ENCODE measurements at regions not wholly inside any gene's neighbourhood (a gene's known extent, or its start where the extent isn't known, plus 50 kb on each side); places are given as distances from the start of the nearest gene placed in this dataset.

- TF ChIP-seq RARB (CRISPR knock-in tag; IDR thresholded peaks at IDR 0.05), result no peak
- no peak for TF ChIP-seq BACH2 (CRISPR knock-in tag; IDR thresholded peaks at IDR 0.05; ENCODE audit: borderline replicate concordance)
- TF ChIP-seq ZC3H10 (CRISPR knock-in tag; IDR thresholded peaks at IDR 0.05), result no peak
- TF ChIP-seq TSHZ2 (CRISPR knock-in tag; IDR thresholded peaks at IDR 0.05), result no peak
- TF ChIP-seq SNAI2 (CRISPR knock-in tag; IDR thresholded peaks at IDR 0.05), result no peak
- no peak for TF ChIP-seq ZFP30 (CRISPR knock-in tag; IDR thresholded peaks at IDR 0.05)
- TF ChIP-seq TOX (CRISPR knock-in tag; IDR thresholded peaks at IDR 0.05; ENCODE audit: borderline replicate concordance), result no peak
- no peak for TF ChIP-seq OSR1 (CRISPR knock-in tag; IDR thresholded peaks at IDR 0.05)
- no peak for TF ChIP-seq POU6F1 (CRISPR knock-in tag; IDR thresholded peaks at IDR 0.05; ENCODE audit: borderline replicate concordance, low read depth)
- no peak for TF ChIP-seq PATZ1 (CRISPR knock-in tag; IDR thresholded peaks at IDR 0.05; ENCODE audit: borderline replicate concordance)
- no peak for TF ChIP-seq CSRNP3 (CRISPR knock-in tag; IDR thresholded peaks at IDR 0.05)
- ATAC-seq, result no peak
Measured at GRCh38 chr15:39362821-39363561, 217.9 kb upstream of the THBS1 start.

GRCh38 chr15:39363761-39364586 lies 216.9 kb upstream of the THBS1 start:
- no peak for ATAC-seq
- TF ChIP-seq ESRRG (CRISPR knock-in tag; IDR thresholded peaks at IDR 0.05), result no peak
- TF ChIP-seq TCF4 (CRISPR knock-in tag; IDR thresholded peaks at IDR 0.05; ENCODE audit: borderline replicate concordance), result no peak
- TF ChIP-seq PPARA (CRISPR knock-in tag; IDR thresholded peaks at IDR 0.05; ENCODE audit: borderline replicate concordance), result no peak
- TF ChIP-seq ZNF565 (CRISPR knock-in tag; conservative IDR thresholded peaks at IDR 0.05; ENCODE audit: low read depth), result no peak
- TF ChIP-seq ZFP30 (CRISPR knock-in tag; IDR thresholded peaks at IDR 0.05), result no peak
- no peak for TF ChIP-seq CSRNP3 (CRISPR knock-in tag; IDR thresholded peaks at IDR 0.05)
- TF ChIP-seq BACH2 (CRISPR knock-in tag; IDR thresholded peaks at IDR 0.05; ENCODE audit: borderline replicate concordance), result no peak
- TF ChIP-seq GLIS3 (CRISPR knock-in tag; IDR thresholded peaks at IDR 0.05), result no peak
- no peak for TF ChIP-seq ZNF8 (CRISPR knock-in tag; IDR thresholded peaks at IDR 0.05)
- no peak for TF ChIP-seq CSDC2 (CRISPR knock-in tag; IDR thresholded peaks at IDR 0.05)
- TF ChIP-seq ZNF70 (CRISPR knock-in tag; IDR thresholded peaks at IDR 0.05), result no peak

GRCh38 chr15:39364721-39365120 lies 216.2 kb upstream of the THBS1 start:
- no peak for ATAC-seq
- no peak for TF ChIP-seq PPARA (CRISPR knock-in tag; IDR thresholded peaks at IDR 0.05; ENCODE audit: borderline replicate concordance)
- no peak for TF ChIP-seq ESRRG (CRISPR knock-in tag; IDR thresholded peaks at IDR 0.05)
- no peak for TF ChIP-seq POU6F1 (CRISPR knock-in tag; IDR thresholded peaks at IDR 0.05; ENCODE audit: borderline replicate concordance, low read depth)
- no peak for TF ChIP-seq CSRNP3 (CRISPR knock-in tag; IDR thresholded peaks at IDR 0.05)
- no peak for TF ChIP-seq ARNTL (CRISPR knock-in tag; IDR thresholded peaks at IDR 0.05; ENCODE audit: borderline replicate concordance, low read depth)
- no peak for TF ChIP-seq SNAI2 (CRISPR knock-in tag; IDR thresholded peaks at IDR 0.05)
- TF ChIP-seq TCF4 (CRISPR knock-in tag; IDR thresholded peaks at IDR 0.05; ENCODE audit: borderline replicate concordance), result no peak
- no peak for TF ChIP-seq PATZ1 (CRISPR knock-in tag; IDR thresholded peaks at IDR 0.05; ENCODE audit: borderline replicate concordance)
- no peak for TF ChIP-seq CSDC2 (CRISPR knock-in tag; IDR thresholded peaks at IDR 0.05)
